Liver (tissue), 8 donors: ENCODE measurements at regions not wholly inside any gene's neighbourhood (a gene's known extent, or its start where the extent isn't known, plus 50 kb on each side); places are given as distances from the start of the nearest gene placed in this dataset.

Source experiments
- DNase-seq: peaks from one replicate; pipeline ENCODE4 v3.0.0-alpha.2; 2017; ENCODE audit warnings: low spot score
- H3K27ac ChIP-seq, 2 donors: one replicate each; pipeline ENCODE4 v1.7.0; 2013; ENCODE audit warnings: inconsistent platforms in 2 of 2, low read length in 2 of 2, control low read depth in 1 of 2, low read depth in 1 of 2, mild to moderate bottlenecking in 1 of 2
- H3K27me3 ChIP-seq, 4 donors: one replicate each; pipeline versions ENCODE4 v1.6.1 to v1.7.0; 2013; ENCODE audit warnings: low read length in 3 of 4, inconsistent platforms in 1 of 4, mild to moderate bottlenecking in 1 of 4, moderate library complexity in 1 of 4; ENCODE audit not compliant: control insufficient read depth in 4 of 4, insufficient read depth in 4 of 4
- H3K36me3 ChIP-seq, 4 donors: one replicate each; pipeline versions ENCODE4 v1.6.1 to v1.7.0; 2013; ENCODE audit warnings: low read length in 3 of 4, mild to moderate bottlenecking in 3 of 4, low read depth in 1 of 4, moderate library complexity in 1 of 4; ENCODE audit not compliant: control insufficient read depth in 4 of 4, insufficient read depth in 3 of 4
- H3K4me1 ChIP-seq, 4 donors: one replicate each; pipeline versions ENCODE4 v1.6.1 to v1.7.0; 2013; ENCODE audit warnings: low read length in 3 of 4, mild to moderate bottlenecking in 3 of 4, moderate library complexity in 1 of 4; ENCODE audit not compliant: control insufficient read depth in 4 of 4, insufficient read depth in 4 of 4
- H3K4me3 ChIP-seq, 3 donors: one replicate each; pipeline versions ENCODE4 v1.6.1 to v1.7.0; 2013; ENCODE audit warnings: low read length in 3 of 3, control low read depth in 1 of 3, low read depth in 1 of 3, mild to moderate bottlenecking in 1 of 3
- H3K9ac ChIP-seq, 2 donors: one replicate each; pipeline ENCODE4 v1.7.0; 2013; ENCODE audit warnings: low read length in 2 of 2, mild to moderate bottlenecking in 2 of 2, moderate library complexity in 2 of 2, control low read depth in 1 of 2, low read depth in 1 of 2
- H3K9me3 ChIP-seq, 4 donors: one replicate each; pipeline versions ENCODE4 v1.6.1 to v1.7.0; 2013; ENCODE audit warnings: low read length in 3 of 4; ENCODE audit not compliant: control insufficient read depth in 4 of 4
- EGR1 ChIP-seq, 2 donors: IDR thresholded peaks; 2 replicates each; pipeline ENCODE4 v1.6.1; 2016 to 2018; ENCODE audit warnings: antibody characterized with exemption in 2 of 2, low read depth in 2 of 2
- FOXA1 ChIP-seq: IDR thresholded peaks from 2 replicates; pipeline ENCODE4 v1.6.1; 2016; ENCODE audit warnings: antibody characterized with exemption
- FOXA2 ChIP-seq: IDR thresholded peaks from 2 replicates; pipeline ENCODE4 v1.6.1; 2016; ENCODE audit warnings: antibody characterized with exemption
- GABPA ChIP-seq, 2 donors: IDR thresholded peaks in 1 of 2; conservative IDR thresholded peaks in 1 of 2; 2 replicates each; pipeline ENCODE4 v1.6.1; 2016; ENCODE audit warnings: antibody characterized with exemption in 2 of 2, mild to moderate bottlenecking in 1 of 2, moderate library complexity in 1 of 2
- HNF4A ChIP-seq, 2 donors: conservative IDR thresholded peaks; 2 replicates each; pipeline ENCODE4 v1.6.1; 2016; ENCODE audit warnings: antibody characterized with exemption in 2 of 2, mild to moderate bottlenecking in 2 of 2
- HNF4G ChIP-seq: IDR thresholded peaks from 2 replicates; pipeline ENCODE4 v1.6.1; 2016; ENCODE audit warnings: antibody characterized with exemption
- JUND ChIP-seq, 2 donors: IDR thresholded peaks; 2 replicates each; pipeline ENCODE4 v1.6.1; 2016; ENCODE audit warnings: antibody characterized with exemption in 2 of 2
- NR2F2 ChIP-seq: IDR thresholded peaks from 2 replicates; pipeline ENCODE4 v1.6.1; 2016; ENCODE audit warnings: antibody characterized with exemption
- RAD21 ChIP-seq, 2 donors: IDR thresholded peaks; 2 replicates each; pipeline ENCODE4 v1.6.1; 2016; ENCODE audit warnings: antibody characterized with exemption in 2 of 2, mild to moderate bottlenecking in 2 of 2
- RXRA ChIP-seq, 2 donors: IDR thresholded peaks; 2 replicates each; pipeline ENCODE4 v1.6.1; 2017 to 2018; ENCODE audit warnings: antibody characterized with exemption in 2 of 2, mild to moderate bottlenecking in 1 of 2
- SP1 ChIP-seq: IDR thresholded peaks from 2 replicates; pipeline ENCODE4 v1.6.1; 2018; ENCODE audit warnings: antibody characterized with exemption, mild to moderate bottlenecking
- TAF1 ChIP-seq: conservative IDR thresholded peaks from 2 replicates; pipeline ENCODE4 v1.6.1; 2016; ENCODE audit warnings: antibody characterized with exemption, mild to moderate bottlenecking
- YY1 ChIP-seq: IDR thresholded peaks from 2 replicates; pipeline ENCODE4 v1.6.1; 2016; ENCODE audit warnings: antibody characterized with exemption, mild to moderate bottlenecking
- WGBS: extraction: QIAGEN DNeasy Blood & Tissue Kit; methylation state at CpG from one replicate; pipeline ENCODE4 v1.1.7; 2013; 5-methylcytosine and 5-hydroxymethylcytosine counted together
- TF ChIP-seq, protein P1 (sequence below): IDR thresholded peaks from 2 replicates; pipeline ENCODE4 v1.6.1; 2016; ENCODE audit warnings: antibody characterized with exemption, mild to moderate bottlenecking
- TF ChIP-seq, protein P2 (sequence below): IDR thresholded peaks from 2 replicates; pipeline ENCODE4 v1.6.1; 2016; ENCODE audit warnings: antibody characterized with exemption
- TF ChIP-seq, protein P3 (sequence below): fragments of 150-350 bp; IDR thresholded peaks from 2 replicates; pipeline ENCODE4 v1.5.1; 2017; ENCODE audit warnings: improper control_type of control experiment, low read depth, low read length; ENCODE audit not compliant: missing input control
- TF ChIP-seq, protein P4 (sequence below): IDR thresholded peaks from 2 replicates; pipeline ENCODE4 v1.6.1; 2016; ENCODE audit warnings: antibody characterized with exemption
- TF ChIP-seq, protein P5 (sequence below): IDR thresholded peaks from 2 replicates; pipeline ENCODE4 v1.6.1; 2016; ENCODE audit warnings: antibody characterized with exemption
- donor health status: healthy.
- donor health status: healthy.
- donor health status: healthy.
- donor health status: healthy.
- donor health status: healthy.

DNA sequence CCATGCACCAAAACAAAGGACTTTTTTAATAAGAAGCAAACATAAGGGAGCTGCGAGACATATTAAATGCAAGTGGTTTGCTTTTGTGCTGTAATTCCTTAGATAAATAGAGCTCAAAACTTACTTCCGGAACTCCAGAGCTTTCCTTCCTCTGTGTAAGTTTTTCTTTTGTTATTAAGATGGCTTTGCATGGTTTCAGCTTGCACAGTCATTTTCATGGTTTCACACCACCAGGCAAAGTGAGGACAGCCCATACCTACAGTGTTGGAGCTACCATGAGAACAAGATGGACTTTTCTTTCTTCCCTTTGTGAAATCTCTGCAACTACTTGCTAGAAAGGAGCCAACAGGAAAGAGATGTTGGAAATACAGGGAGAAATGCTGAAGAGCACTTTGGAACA lies 368.0 kb downstream of the SETD4 start:
- no peak for DNase-seq
- Histone ChIP-seq H3K27me3 (no peaks in the 10 kb centered on the region), H3K36me3 (no peaks in the 10 kb centered on the region), H3K27ac (no peak overlapping the region), H3K4me1 (peaks cover 0 to under 1% (median 0%) of the 10 kb centered on the region in 4 donors), H3K9me3 (no peaks in the 10 kb centered on the region), H3K9ac (no peak overlapping the region), H3K4me3 (no peak overlapping the region)
- 84% methylated on average over 2 of the region's 2 CpGs for WGBS
- TF ChIP-seq, protein P1, sequence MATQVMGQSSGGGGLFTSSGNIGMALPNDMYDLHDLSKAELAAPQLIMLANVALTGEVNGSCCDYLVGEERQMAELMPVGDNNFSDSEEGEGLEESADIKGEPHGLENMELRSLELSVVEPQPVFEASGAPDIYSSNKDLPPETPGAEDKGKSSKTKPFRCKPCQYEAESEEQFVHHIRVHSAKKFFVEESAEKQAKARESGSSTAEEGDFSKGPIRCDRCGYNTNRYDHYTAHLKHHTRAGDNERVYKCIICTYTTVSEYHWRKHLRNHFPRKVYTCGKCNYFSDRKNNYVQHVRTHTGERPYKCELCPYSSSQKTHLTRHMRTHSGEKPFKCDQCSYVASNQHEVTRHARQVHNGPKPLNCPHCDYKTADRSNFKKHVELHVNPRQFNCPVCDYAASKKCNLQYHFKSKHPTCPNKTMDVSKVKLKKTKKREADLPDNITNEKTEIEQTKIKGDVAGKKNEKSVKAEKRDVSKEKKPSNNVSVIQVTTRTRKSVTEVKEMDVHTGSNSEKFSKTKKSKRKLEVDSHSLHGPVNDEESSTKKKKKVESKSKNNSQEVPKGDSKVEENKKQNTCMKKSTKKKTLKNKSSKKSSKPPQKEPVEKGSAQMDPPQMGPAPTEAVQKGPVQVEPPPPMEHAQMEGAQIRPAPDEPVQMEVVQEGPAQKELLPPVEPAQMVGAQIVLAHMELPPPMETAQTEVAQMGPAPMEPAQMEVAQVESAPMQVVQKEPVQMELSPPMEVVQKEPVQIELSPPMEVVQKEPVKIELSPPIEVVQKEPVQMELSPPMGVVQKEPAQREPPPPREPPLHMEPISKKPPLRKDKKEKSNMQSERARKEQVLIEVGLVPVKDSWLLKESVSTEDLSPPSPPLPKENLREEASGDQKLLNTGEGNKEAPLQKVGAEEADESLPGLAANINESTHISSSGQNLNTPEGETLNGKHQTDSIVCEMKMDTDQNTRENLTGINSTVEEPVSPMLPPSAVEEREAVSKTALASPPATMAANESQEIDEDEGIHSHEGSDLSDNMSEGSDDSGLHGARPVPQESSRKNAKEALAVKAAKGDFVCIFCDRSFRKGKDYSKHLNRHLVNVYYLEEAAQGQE, result no peak
- TF ChIP-seq FOXA2 (no peak), RXRA (IDR thresholded peaks at IDR 0.05) (no peak)
- TF ChIP-seq, protein P2, sequence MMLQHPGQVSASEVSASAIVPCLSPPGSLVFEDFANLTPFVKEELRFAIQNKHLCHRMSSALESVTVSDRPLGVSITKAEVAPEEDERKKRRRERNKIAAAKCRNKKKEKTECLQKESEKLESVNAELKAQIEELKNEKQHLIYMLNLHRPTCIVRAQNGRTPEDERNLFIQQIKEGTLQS, result no peak

DNA sequence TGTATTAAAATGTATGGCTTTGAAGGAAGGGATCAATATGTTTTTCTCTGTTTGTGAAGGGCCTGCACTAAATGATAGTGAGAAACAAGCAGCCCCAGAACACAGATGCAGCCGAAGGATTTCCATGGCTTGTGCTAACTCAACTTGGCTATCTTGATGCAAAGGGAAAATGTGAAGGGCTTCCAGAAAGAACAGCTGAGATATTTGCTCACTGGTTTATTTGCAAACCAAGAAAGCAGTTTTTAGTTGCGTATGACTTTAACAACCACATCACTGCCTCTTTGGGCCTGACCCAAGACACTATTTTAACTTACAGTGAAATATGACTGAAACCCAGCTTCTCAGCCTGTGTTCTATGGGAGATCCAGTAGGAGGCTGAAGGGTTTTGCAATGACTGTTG lies 369.9 kb downstream of the SETD4 start:
- no peaks in the 10 kb centered on the region for H3K9me3 ChIP-seq
- no peaks in the 10 kb centered on the region for H3K36me3 ChIP-seq
- no peak for TF ChIP-seq GABPA (IDR thresholded peaks at IDR 0.05 in 1 of 2, conservative IDR thresholded peaks at IDR 0.05 in 1 of 2)
- TF ChIP-seq FOXA2, result no peak
- TF ChIP-seq, protein P3, sequence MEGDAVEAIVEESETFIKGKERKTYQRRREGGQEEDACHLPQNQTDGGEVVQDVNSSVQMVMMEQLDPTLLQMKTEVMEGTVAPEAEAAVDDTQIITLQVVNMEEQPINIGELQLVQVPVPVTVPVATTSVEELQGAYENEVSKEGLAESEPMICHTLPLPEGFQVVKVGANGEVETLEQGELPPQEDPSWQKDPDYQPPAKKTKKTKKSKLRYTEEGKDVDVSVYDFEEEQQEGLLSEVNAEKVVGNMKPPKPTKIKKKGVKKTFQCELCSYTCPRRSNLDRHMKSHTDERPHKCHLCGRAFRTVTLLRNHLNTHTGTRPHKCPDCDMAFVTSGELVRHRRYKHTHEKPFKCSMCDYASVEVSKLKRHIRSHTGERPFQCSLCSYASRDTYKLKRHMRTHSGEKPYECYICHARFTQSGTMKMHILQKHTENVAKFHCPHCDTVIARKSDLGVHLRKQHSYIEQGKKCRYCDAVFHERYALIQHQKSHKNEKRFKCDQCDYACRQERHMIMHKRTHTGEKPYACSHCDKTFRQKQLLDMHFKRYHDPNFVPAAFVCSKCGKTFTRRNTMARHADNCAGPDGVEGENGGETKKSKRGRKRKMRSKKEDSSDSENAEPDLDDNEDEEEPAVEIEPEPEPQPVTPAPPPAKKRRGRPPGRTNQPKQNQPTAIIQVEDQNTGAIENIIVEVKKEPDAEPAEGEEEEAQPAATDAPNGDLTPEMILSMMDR, result no peak
- TF ChIP-seq NR2F2, result no peak
- no peak for TF ChIP-seq SP1
- TF ChIP-seq, protein P4, sequence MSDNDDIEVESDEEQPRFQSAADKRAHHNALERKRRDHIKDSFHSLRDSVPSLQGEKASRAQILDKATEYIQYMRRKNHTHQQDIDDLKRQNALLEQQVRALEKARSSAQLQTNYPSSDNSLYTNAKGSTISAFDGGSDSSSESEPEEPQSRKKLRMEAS, result no peak
- TF ChIP-seq TAF1, result no peak
- TF ChIP-seq RAD21 (IDR thresholded peaks at IDR 0.05), result no peak
- TF ChIP-seq JUND (IDR thresholded peaks at IDR 0.05), result no peak
- TF ChIP-seq EGR1 (IDR thresholded peaks at IDR 0.05; ENCODE audit: low read depth in 2 of 2), result no peak
- TF ChIP-seq RXRA (IDR thresholded peaks at IDR 0.05), result no peak
- TF ChIP-seq YY1, result no peak
- TF ChIP-seq HNF4A (conservative IDR thresholded peaks at IDR 0.05), result no peak
- TF ChIP-seq, protein P1, result no peak
- TF ChIP-seq, protein P2, result no peak
- no peak for TF ChIP-seq HNF4G
- TF ChIP-seq, protein P5, sequence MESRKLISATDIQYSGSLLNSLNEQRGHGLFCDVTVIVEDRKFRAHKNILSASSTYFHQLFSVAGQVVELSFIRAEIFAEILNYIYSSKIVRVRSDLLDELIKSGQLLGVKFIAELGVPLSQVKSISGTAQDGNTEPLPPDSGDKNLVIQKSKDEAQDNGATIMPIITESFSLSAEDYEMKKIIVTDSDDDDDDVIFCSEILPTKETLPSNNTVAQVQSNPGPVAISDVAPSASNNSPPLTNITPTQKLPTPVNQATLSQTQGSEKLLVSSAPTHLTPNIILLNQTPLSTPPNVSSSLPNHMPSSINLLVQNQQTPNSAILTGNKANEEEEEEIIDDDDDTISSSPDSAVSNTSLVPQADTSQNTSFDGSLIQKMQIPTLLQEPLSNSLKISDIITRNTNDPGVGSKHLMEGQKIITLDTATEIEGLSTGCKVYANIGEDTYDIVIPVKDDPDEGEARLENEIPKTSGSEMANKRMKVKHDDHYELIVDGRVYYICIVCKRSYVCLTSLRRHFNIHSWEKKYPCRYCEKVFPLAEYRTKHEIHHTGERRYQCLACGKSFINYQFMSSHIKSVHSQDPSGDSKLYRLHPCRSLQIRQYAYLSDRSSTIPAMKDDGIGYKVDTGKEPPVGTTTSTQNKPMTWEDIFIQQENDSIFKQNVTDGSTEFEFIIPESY, result no peak
- no peak for TF ChIP-seq FOXA1
- H3K4me1 ChIP-seq, result no peaks in the 10 kb centered on the region
- no peaks in the 10 kb centered on the region for H3K27me3 ChIP-seq
- no peak overlapping the region for H3K4me3 ChIP-seq
- DNase-seq, result no peak
- no peak overlapping the region for H3K9ac ChIP-seq
- no peak overlapping the region for H3K27ac ChIP-seq
- 94% methylated on average over 2 of the region's 2 CpGs for WGBS
